Thyroid gland (tissue), 4 donors: ENCODE measurements at regions not wholly inside any gene's neighbourhood (a gene's known extent, or its start where the extent isn't known, plus 50 kb on each side); places are given as distances from the start of the nearest gene placed in this dataset.

Source experiments
- DNase-seq, 2 donors: peaks; one replicate each; pipeline ENCODE4 v3.0.0-alpha.2; 2019
- H3K27ac ChIP-seq, 3 donors: fragments of 200-600 bp; sonication (generic); 1 replicate in 2 of 3; 2 replicates in 1 of 3; pipeline ENCODE4 v1.5.1; 2016 to 2019; ENCODE audit warnings: mild to moderate bottlenecking in 1 of 3, moderate library complexity in 1 of 3
- H3K27me3 ChIP-seq: fragments of 200-600 bp; sonication (generic); one replicate; pipeline ENCODE4 v1.5.1; 2019
- H3K36me3 ChIP-seq, 2 donors: fragments of 200-600 bp; sonication (generic); one replicate each; pipeline ENCODE4 v1.5.1; 2016 to 2019
- H3K4me1 ChIP-seq, 2 donors: fragments of 200-600 bp; sonication (generic); one replicate each; pipeline ENCODE4 v1.5.1; 2017 to 2019
- H3K4me3 ChIP-seq, 3 donors: fragments of 200-600 bp; sonication (generic); replicated peaks in 1 of 3; 1 replicate in 2 of 3; 2 replicates in 1 of 3; pipeline ENCODE4 v1.5.1; 2016; ENCODE audit warnings: mild to moderate bottlenecking in 1 of 3
- H3K9me3 ChIP-seq: fragments of 200-600 bp; sonication (generic); one replicate; pipeline ENCODE4 v1.5.1; 2017
- CTCF ChIP-seq, 6 experiments: fragments of 200-600 bp in 3 of 6; fragments of 450-650 bp in 3 of 6; sonication (generic) in 3 of 6; IDR thresholded peaks; one replicate each; pipeline ENCODE4 v1.5.1; 2016 to 2019; ENCODE audit warnings: antibody characterized with exemption in 6 of 6, mild to moderate bottlenecking in 2 of 6, inconsistent platforms in 1 of 6, moderate library complexity in 1 of 6
- POLR2A ChIP-seq, 2 donors: fragments of 450-650 bp; IDR thresholded peaks; one replicate each; pipeline ENCODE4 v1.6.1; 2017; ENCODE audit warnings: antibody characterized with exemption in 2 of 2, mild to moderate bottlenecking in 2 of 2, moderate library complexity in 1 of 2
- WGBS, 2 donors: methylation state at CpG; one replicate each; pipeline ENCODE4 v1.1.5; 2017; 5-methylcytosine and 5-hydroxymethylcytosine counted together
- intact Hi-C: fragments of 100-400 bp; cut with DNase I; formaldehyde crosslinking; loops from one replicate; pipeline ENCODE4 v1.15.1; 2023

- intact Hi-C loops, result no loop called here
These were observed 51.7 kb upstream of the PJA1 start for GRCh38 chrX:69216911-69217310.

DNA sequence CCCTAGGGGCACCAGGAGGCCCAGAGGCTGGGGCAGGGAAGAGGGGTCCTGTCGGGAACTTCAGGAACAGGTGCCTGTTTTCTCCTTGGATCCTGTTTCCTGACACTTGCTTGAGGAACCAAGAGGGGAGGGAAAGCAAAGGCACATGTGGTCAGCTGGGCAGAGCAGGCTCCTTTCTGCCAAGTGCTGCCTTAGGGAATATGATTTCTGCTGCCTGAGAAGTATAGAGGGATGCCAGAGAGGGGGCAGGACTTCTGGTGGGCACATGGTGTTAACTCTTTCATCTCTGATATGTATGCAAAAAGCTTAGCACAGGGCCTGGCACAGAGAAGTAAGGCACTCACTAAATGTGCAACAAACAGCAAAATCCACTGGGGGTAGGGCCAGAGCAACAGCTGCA lies 51.2 kb upstream of the PJA1 start:
- intact Hi-C loops, result no loop called here
- peak overlapping the region in 1 of 3 donors; percentile 61 for H3K27ac ChIP-seq
- 43% methylated on average over 1 of the region's 1 CpG; no CpG with 5 or more reads in 1 of the 2 donors for WGBS, 2 donors

More at GRCh38 chrX:69216911-69217310, 51.7 kb upstream of the PJA1 start:
- H3K36me3 ChIP-seq, result no peaks in the 10 kb centered on the region
- H3K27me3 ChIP-seq, result no peaks in the 10 kb centered on the region
- TF ChIP-seq CTCF (IDR thresholded peaks at IDR 0.05) (no peak), POLR2A (IDR thresholded peaks at IDR 0.05) (no peak)
- H3K4me1 ChIP-seq, result peaks cover 0 to 7% of the 10 kb centered on the region in 2 donors
- peak overlapping the region in 2 of 3 donors; percentile 44 to 65 for H3K27ac ChIP-seq
- WGBS, 2 donors, result 33% methylated on average over 1 of the region's 5 CpGs; no CpG with 5 or more reads in 1 of the 2 donors
- H3K9me3 ChIP-seq, result no peaks in the 10 kb centered on the region
- DNase-seq, result peak; percentile 82 to 92
- no peak overlapping the region for H3K4me3 ChIP-seq

GRCh38 chrX:69215161-69215875 lies 50.1 kb upstream of the PJA1 start:
- Histone ChIP-seq H3K27me3 (no peaks in the 10 kb centered on the region), H3K9me3 (no peaks in the 10 kb centered on the region), H3K36me3 (no peaks in the 10 kb centered on the region), H3K4me3 (no peak overlapping the region), H3K27ac (no peak overlapping the region), H3K4me1 (peaks cover 0 to 7% of the 10 kb centered on the region in 2 donors)
- intact Hi-C loops, result no loop called here
- 83 to 90% methylated on average over 8 to 13 of the region's 17 CpGs for WGBS, 2 donors
- no peak for DNase-seq
- TF ChIP-seq POLR2A (IDR thresholded peaks at IDR 0.05) (no peak), CTCF (IDR thresholded peaks at IDR 0.05) (no peak)

More for the DNA sequence above, 51.2 kb upstream of the PJA1 start:
- Histone ChIP-seq H3K9me3 (no peaks in the 10 kb centered on the region), H3K4me3 (no peak overlapping the region), H3K36me3 (no peaks in the 10 kb centered on the region), H3K27me3 (no peaks in the 10 kb centered on the region), H3K4me1 (peaks cover 0 to 7% of the 10 kb centered on the region in 2 donors)
- TF ChIP-seq CTCF (IDR thresholded peaks at IDR 0.05) (no peak), POLR2A (IDR thresholded peaks at IDR 0.05) (no peak)
- DNase-seq, result peak in 1 of 2 donors; percentile 24
